WTC11 (cell line): ENCODE measurements at regions not wholly inside any gene's neighbourhood (a gene's known extent, or its start where the extent isn't known, plus 50 kb on each side); places are given as distances from the start of the nearest gene placed in this dataset.

Experiments
- ATAC-seq: fragments of 200-7000 bp; cut with Tn5 transposase; 2 replicates; pipeline ENCODE4 v1.10.0; 2021; ENCODE audit warnings: mild to moderate bottlenecking, moderate library complexity
- CTCF ChIA-PET: fragments of 300-600 bp; sonication (Branson Sonifier 250); formaldehyde crosslinking; loops from one replicate; lab custom pipeline; 2021; ENCODE audit warnings: antibody characterized with exemption; lab: Charles Lee
- POLR2A ChIA-PET: fragments of 350-600 bp; sonication (Branson Sonifier 250); formaldehyde crosslinking; loops from one replicate; lab custom pipeline; 2021; ENCODE audit warnings: antibody characterized with exemption; lab: Charles Lee
- DNase-seq: peaks from one replicate; pipeline ENCODE4 v3.0.0; 2021; ENCODE audit warnings: low spot score
- H3K27ac Mint-ChIP-seq: 2 replicates; pipeline ENCODE4 v1.8.0; 2021; ENCODE audit warnings: mixed read lengths
- H3K27me3 Mint-ChIP-seq: 2 replicates; pipeline ENCODE4 v1.8.0; 2021; ENCODE audit warnings: low read depth, mild to moderate bottlenecking, moderate library complexity, mixed read lengths
- H3K36me3 Mint-ChIP-seq: 2 replicates; pipeline ENCODE4 v1.8.0; 2021; ENCODE audit warnings: mixed read lengths
- H3K4me1 Mint-ChIP-seq: 2 replicates; pipeline ENCODE4 v1.8.0; 2022; ENCODE audit warnings: mixed read lengths
- H3K4me3 Mint-ChIP-seq: 2 replicates; pipeline ENCODE4 v1.8.0; 2021; ENCODE audit warnings: mild to moderate bottlenecking, moderate library complexity, mixed read lengths
- H3K9me3 Mint-ChIP-seq: 2 replicates; pipeline ENCODE4 v1.8.0; 2021; ENCODE audit warnings: mixed read lengths
- ARID4B ChIP-seq: sonication (generic); formaldehyde crosslinking; IDR thresholded peaks from 2 replicates; pipeline ENCODE4 v1.8.0; 2023; ENCODE audit warnings: missing genetic modification reagents, mild to moderate bottlenecking, borderline replicate concordance
- ATF1 ChIP-seq: sonication (generic); formaldehyde crosslinking; IDR thresholded peaks from 2 replicates; pipeline ENCODE4 v1.8.1; 2023; ENCODE audit warnings: mild to moderate bottlenecking, moderate library complexity, missing genetic modification reagents
- ATF2 ChIP-seq: sonication (generic); formaldehyde crosslinking; IDR thresholded peaks from 2 replicates; pipeline ENCODE4 v1.8.1; 2022; ENCODE audit warnings: low read depth, missing genetic modification reagents, borderline replicate concordance
- CBFB ChIP-seq: sonication (generic); formaldehyde crosslinking; IDR thresholded peaks from 2 replicates; pipeline ENCODE4 v1.8.1; 2022; ENCODE audit warnings: mild to moderate bottlenecking, low read depth, missing genetic modification reagents
- CREM ChIP-seq: sonication (generic); formaldehyde crosslinking; IDR thresholded peaks from 2 replicates; pipeline ENCODE4 v1.8.1; 2022; ENCODE audit warnings: mild to moderate bottlenecking, missing genetic modification reagents, moderate library complexity
- E2F1 ChIP-seq: sonication (generic); formaldehyde crosslinking; IDR thresholded peaks from 2 replicates; pipeline ENCODE4 v1.8.0; 2022; ENCODE audit warnings: mild to moderate bottlenecking, missing genetic modification reagents
- ETV6 ChIP-seq: sonication (generic); formaldehyde crosslinking; IDR thresholded peaks from 2 replicates; pipeline ENCODE4 v1.8.1; 2022; ENCODE audit warnings: mild to moderate bottlenecking, missing genetic modification reagents
- GTF2I ChIP-seq: fragments of 250-450 bp; sonication (Bioruptor Pico); conservative IDR thresholded peaks from 2 replicates; pipeline ENCODE4 v1.4.0; 2021; ENCODE audit warnings: mild to moderate bottlenecking
- IRF2 ChIP-seq: sonication (generic); formaldehyde crosslinking; IDR thresholded peaks from 2 replicates; pipeline ENCODE4 v1.8.0; 2022; ENCODE audit warnings: low read depth, missing genetic modification reagents, borderline replicate concordance
- JUN ChIP-seq: sonication (generic); formaldehyde crosslinking; IDR thresholded peaks from 2 replicates; pipeline ENCODE4 v1.8.0; 2023; ENCODE audit warnings: mild to moderate bottlenecking, missing genetic modification reagents
- MYBL2 ChIP-seq: sonication (generic); formaldehyde crosslinking; IDR thresholded peaks from 2 replicates; pipeline ENCODE4 v1.8.1; 2023; ENCODE audit warnings: mild to moderate bottlenecking, moderate library complexity, missing genetic modification reagents
- RORB ChIP-seq: fragments of 250-450 bp; sonication (Bioruptor Pico); IDR thresholded peaks from 2 replicates; pipeline ENCODE4 v1.9.0; 2021; ENCODE audit warnings: mild to moderate bottlenecking
- SOX15 ChIP-seq: fragments of 250-450 bp; sonication (Bioruptor Pico); IDR thresholded peaks from 2 replicates; pipeline ENCODE4 v1.9.0; 2021; ENCODE audit warnings: mild to moderate bottlenecking
- SP1 ChIP-seq: sonication (generic); formaldehyde crosslinking; conservative IDR thresholded peaks from 2 replicates; pipeline ENCODE4 v1.8.1; 2022; ENCODE audit warnings: missing genetic modification reagents
- ZNF532 ChIP-seq: fragments of 250-450 bp; sonication (Bioruptor Pico); IDR thresholded peaks from 2 replicates; pipeline ENCODE4 v1.9.0; 2021; ENCODE audit warnings: mild to moderate bottlenecking, borderline replicate concordance
- ZSCAN18 ChIP-seq: fragments of 250-450 bp; sonication (Bioruptor Pico); IDR thresholded peaks from 2 replicates; pipeline ENCODE4 v2.1.2; 2022; ENCODE audit warnings: mild to moderate bottlenecking, moderate library complexity

GRCh38 chr4:151983854-151984253 lies 223.0 kb upstream of the GATB start (continued):
- TF ChIP-seq ETV6 (CRISPR knock-in tag) (no peak), E2F1 (no peak), ZSCAN18 (CRISPR knock-in tag) (no peak), CREM (CRISPR knock-in tag) (no peak), SP1 (CRISPR knock-in tag) (no peak), MYBL2 (no peak), ATF1 (CRISPR knock-in tag) (no peak), IRF2 (CRISPR knock-in tag) (no peak), RORB (CRISPR knock-in tag) (no peak), SOX15 (CRISPR knock-in tag) (no peak), ATF2 (CRISPR knock-in tag) (no peak)

GRCh38 chr4:151979819-151980218 lies 219.0 kb upstream of the GATB start:
- Mint-ChIP-seq H3K4me1 (peaks cover 4% of the 10 kb centered on the region; the same call in 1 of the 2 replicates), H3K27me3 (peaks cover 3% of the 10 kb centered on the region; the same call in 1 of the 2 replicates), H3K27ac (no peak overlapping the region), H3K36me3 (peaks cover 27% of the 10 kb centered on the region), H3K4me3 (no peak overlapping the region)
- no peak for ATAC-seq
- TF ChIP-seq CBFB, result no peak
- TF ChIP-seq ARID4B (CRISPR knock-in tag), result no peak
- TF ChIP-seq ZSCAN18 (CRISPR knock-in tag), result no peak
- no peak for TF ChIP-seq ZNF532
- no peak for TF ChIP-seq JUN
- no peak for TF ChIP-seq GTF2I (CRISPR knock-in tag)
- TF ChIP-seq, all 79 proteins: peak for 0
- no peak for DNase-seq
- ChIA-PET POLR2A (no interaction called here), CTCF (no interaction called here)
- H3K9me3 Mint-ChIP-seq, result peaks cover 36% of the 10 kb centered on the region
